Upper lobe of right lung (tissue), 1 donor: ENCODE measurements at regions not wholly inside any gene's neighbourhood (a gene's known extent, or its start where the extent isn't known, plus 50 kb on each side); places are given as distances from the start of the nearest gene placed in this dataset.

Experiments
- ATAC-seq: fragments of 200-7000 bp; cut with Tn5 transposase; one replicate; pipeline ENCODE4 v1.9.1; 2020; ENCODE audit warnings: mild to moderate bottlenecking, moderate library complexity
- DNase-seq: peaks from one replicate; pipeline ENCODE4 v3.0.0-alpha.2; 2020
- H3K27ac ChIP-seq: fragments of 200-600 bp; one replicate; pipeline ENCODE4 v1.8.0; 2022
- H3K27me3 ChIP-seq: fragments of 200-600 bp; one replicate; pipeline ENCODE4 v1.8.0; 2022; ENCODE audit warnings: mild to moderate bottlenecking
- H3K36me3 ChIP-seq: fragments of 200-600 bp; one replicate; pipeline ENCODE4 v1.8.0; 2022
- H3K4me1 ChIP-seq: fragments of 200-600 bp; one replicate; pipeline ENCODE4 v1.8.0; 2022
- H3K4me3 ChIP-seq: fragments of 200-600 bp; one replicate; pipeline ENCODE4 v1.8.0; 2022; ENCODE audit warnings: mild to moderate bottlenecking
- H3K9me3 ChIP-seq: fragments of 200-600 bp; one replicate; pipeline ENCODE4 v1.8.0; 2022
- CTCF ChIP-seq: fragments of 200-600 bp; IDR thresholded peaks from one replicate; pipeline ENCODE4 v1.8.0; 2022; ENCODE audit warnings: antibody characterized with exemption
- intact Hi-C: fragments of 100-400 bp; cut with DNase I; formaldehyde crosslinking; loops from one replicate; pipeline ENCODE4 v1.11.0; 2022
- donor health status: DM: no; HTN: yes; CAD: no; lungs with severe emphysema.

GRCh38 chr6:50301307-50301706 lies 251.6 kb upstream of the DEFB112 start:
- TF ChIP-seq CTCF, result no peak
- Histone ChIP-seq H3K36me3 (no peaks in the 10 kb centered on the region), H3K4me1 (no peaks in the 10 kb centered on the region), H3K27me3 (no peaks in the 10 kb centered on the region), H3K9me3 (no peaks in the 10 kb centered on the region), H3K4me3 (no peak overlapping the region), H3K27ac (no peak overlapping the region)
- intact Hi-C loops, result no loop called here
- ATAC-seq, result no peak
- no peak for DNase-seq

- Histone ChIP-seq H3K27me3 (no peaks in the 10 kb centered on the region), H3K4me1 (no peaks in the 10 kb centered on the region), H3K4me3 (no peak overlapping the region), H3K9me3 (no peaks in the 10 kb centered on the region), H3K36me3 (no peaks in the 10 kb centered on the region), H3K27ac (no peak overlapping the region)
- intact Hi-C loops, result no loop called here
- TF ChIP-seq CTCF, result no peak
- ATAC-seq, result no peak
- DNase-seq, result no peak
These were observed 255.9 kb upstream of the DEFB112 start for GRCh38 chr6:50305660-50306059.

- no peak overlapping the region for H3K27ac ChIP-seq
- H3K27me3 ChIP-seq, result no peaks in the 10 kb centered on the region
- DNase-seq (no peak), ATAC-seq (no peak)
- intact Hi-C loops, result no loop called here
- no peaks in the 10 kb centered on the region for H3K9me3 ChIP-seq
- no peak for TF ChIP-seq CTCF
- H3K36me3 ChIP-seq, result no peaks in the 10 kb centered on the region
- H3K4me3 ChIP-seq, result no peak overlapping the region
- no peaks in the 10 kb centered on the region for H3K4me1 ChIP-seq
These were observed 268.8 kb upstream of the DEFB112 start for GRCh38 chr6:50318536-50318935.

- H3K36me3 ChIP-seq, result no peaks in the 10 kb centered on the region
- no peaks in the 10 kb centered on the region for H3K27me3 ChIP-seq
- intact Hi-C loops, result no loop called here
- no peak overlapping the region for H3K4me3 ChIP-seq
- H3K27ac ChIP-seq, result no peak overlapping the region
- DNase-seq, result no peak
- no peak for ATAC-seq
- no peak for TF ChIP-seq CTCF
- no peaks in the 10 kb centered on the region for H3K4me1 ChIP-seq
- H3K9me3 ChIP-seq, result no peaks in the 10 kb centered on the region
These were observed 280.6 kb upstream of the DEFB112 start for GRCh38 chr6:50330347-50330746.

- ATAC-seq, result no peak
- no peak for DNase-seq
- no peaks in the 10 kb centered on the region for H3K36me3 ChIP-seq
- no peak overlapping the region for H3K27ac ChIP-seq
- TF ChIP-seq CTCF, result no peak
- no peaks in the 10 kb centered on the region for H3K4me1 ChIP-seq
- no peaks in the 10 kb centered on the region for H3K9me3 ChIP-seq
- H3K4me3 ChIP-seq, result no peak overlapping the region
- intact Hi-C loops, result no loop called here
- no peaks in the 10 kb centered on the region for H3K27me3 ChIP-seq
These were observed 281.2 kb upstream of the DEFB112 start for GRCh38 chr6:50330963-50331362.

- DNase-seq (no peak), ATAC-seq (no peak)
- TF ChIP-seq CTCF, result no peak
- no peaks in the 10 kb centered on the region for H3K4me1 ChIP-seq
- H3K9me3 ChIP-seq, result no peaks in the 10 kb centered on the region
- no peaks in the 10 kb centered on the region for H3K36me3 ChIP-seq
- H3K27me3 ChIP-seq, result no peaks in the 10 kb centered on the region
- H3K4me3 ChIP-seq, result no peak overlapping the region
- no peak overlapping the region for H3K27ac ChIP-seq
- intact Hi-C loops, result no loop called here
These were observed 284.0 kb upstream of the DEFB112 start for GRCh38 chr6:50333696-50334095.
